HUES64 (cell line): ENCODE measurements at regions not wholly inside any gene's neighbourhood (a gene's known extent, or its start where the extent isn't known, plus 50 kb on each side); places are given as distances from the start of the nearest gene placed in this dataset.

Source experiments
- H3K27ac ChIP-seq: 2 replicates; pipeline ENCODE4 v1.7.0; 2013; ENCODE audit warnings: low read depth, low read length, inconsistent platforms
- H3K27me3 ChIP-seq: 2 replicates; pipeline ENCODE4 v1.6.1; 2013; ENCODE audit warnings: mild to moderate bottlenecking, low read length; ENCODE audit not compliant: insufficient read depth
- H3K36me3 ChIP-seq: 2 replicates; pipeline ENCODE4 v1.6.1; 2013; ENCODE audit warnings: mild to moderate bottlenecking, low read length; ENCODE audit not compliant: insufficient read depth
- H3K4me1 ChIP-seq: 2 replicates; pipeline ENCODE4 v1.6.1; 2013; ENCODE audit warnings: mild to moderate bottlenecking, low read length, moderate library complexity; ENCODE audit not compliant: insufficient read depth
- H3K4me3 ChIP-seq: 2 replicates; pipeline ENCODE4 v1.5.1; 2013; ENCODE audit warnings: mild to moderate bottlenecking, low read length, moderate library complexity
- H3K9ac ChIP-seq: 2 replicates; pipeline ENCODE4 v1.6.1; 2013; ENCODE audit warnings: mild to moderate bottlenecking, low read depth, low read length
- H3K9me3 ChIP-seq: 2 replicates; pipeline ENCODE4 v1.6.1; 2013; ENCODE audit warnings: low read depth, low read length; ENCODE audit not compliant: insufficient read depth
- WGBS: fragments of 150-250, 120-280 bp; methylation state at CpG from one replicate; pipeline ENCODE4 v1.1.7; 2013; ENCODE audit warnings: missing lambda C conversion rate; 5-methylcytosine and 5-hydroxymethylcytosine counted together

DNA sequence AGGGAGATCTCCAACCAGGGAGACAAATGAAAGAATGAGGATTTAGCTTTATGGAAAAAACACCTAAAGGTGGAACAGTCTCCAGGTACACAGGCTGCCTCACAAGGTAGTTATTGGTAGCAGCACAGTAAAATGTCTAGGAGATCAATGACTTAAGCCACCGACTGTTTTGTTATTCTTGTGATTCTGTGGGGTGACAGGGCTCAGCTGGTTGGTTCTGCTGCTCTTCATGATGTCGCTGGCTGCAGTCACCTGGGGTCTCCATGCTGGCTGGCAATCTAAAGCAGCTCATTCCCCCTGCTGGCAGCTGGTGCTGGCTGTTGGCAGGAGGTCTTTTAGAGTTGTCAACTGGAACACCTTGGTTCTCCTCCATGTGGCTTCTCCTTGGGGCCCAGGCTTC, 69.2 kb downstream of the FOXL1 start:
- no peaks in the 10 kb centered on the region for H3K9me3 ChIP-seq
- no peak overlapping the region for H3K9ac ChIP-seq
- no peaks in the 10 kb centered on the region for H3K36me3 ChIP-seq
- H3K4me1 ChIP-seq: peaks cover 4% of the 10 kb centered on the region; the same call in 1 of the 2 replicates
- no peak overlapping the region for H3K27ac ChIP-seq
- no peak overlapping the region for H3K4me3 ChIP-seq
- WGBS: 94% methylated on average over 2 of the region's 2 CpGs
- H3K27me3 ChIP-seq: no peaks in the 10 kb centered on the region

DNA sequence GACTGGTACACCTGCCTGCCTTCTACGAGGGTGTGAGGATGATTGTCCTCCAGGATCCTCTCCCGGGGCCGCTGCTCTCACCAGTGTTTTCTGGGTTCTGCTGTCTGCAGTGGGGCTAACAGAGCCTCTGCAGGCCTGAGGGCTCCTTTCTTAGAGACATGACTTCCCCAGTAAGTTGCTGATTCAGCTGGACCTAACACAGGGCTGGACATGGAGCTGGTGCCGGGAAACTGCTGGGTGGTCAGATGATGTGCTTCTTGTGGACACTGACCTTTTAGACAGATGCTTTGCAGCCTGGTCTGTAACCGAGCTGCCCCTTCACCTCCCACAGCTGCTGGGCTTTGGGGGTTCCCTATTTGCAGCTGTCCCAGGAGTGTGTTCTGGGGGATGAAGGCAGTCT, 71.5 kb downstream of the FOXL1 start:
- Histone ChIP-seq H3K36me3 (no peaks in the 10 kb centered on the region), H3K27me3 (no peaks in the 10 kb centered on the region), H3K9me3 (no peaks in the 10 kb centered on the region), H3K27ac (no peak overlapping the region), H3K4me1 (peaks cover 4% of the 10 kb centered on the region; the same call in 1 of the 2 replicates), H3K4me3 (no peak overlapping the region), H3K9ac (no peak overlapping the region)
- 94% methylated on average over 5 of the region's 5 CpGs for WGBS

DNA sequence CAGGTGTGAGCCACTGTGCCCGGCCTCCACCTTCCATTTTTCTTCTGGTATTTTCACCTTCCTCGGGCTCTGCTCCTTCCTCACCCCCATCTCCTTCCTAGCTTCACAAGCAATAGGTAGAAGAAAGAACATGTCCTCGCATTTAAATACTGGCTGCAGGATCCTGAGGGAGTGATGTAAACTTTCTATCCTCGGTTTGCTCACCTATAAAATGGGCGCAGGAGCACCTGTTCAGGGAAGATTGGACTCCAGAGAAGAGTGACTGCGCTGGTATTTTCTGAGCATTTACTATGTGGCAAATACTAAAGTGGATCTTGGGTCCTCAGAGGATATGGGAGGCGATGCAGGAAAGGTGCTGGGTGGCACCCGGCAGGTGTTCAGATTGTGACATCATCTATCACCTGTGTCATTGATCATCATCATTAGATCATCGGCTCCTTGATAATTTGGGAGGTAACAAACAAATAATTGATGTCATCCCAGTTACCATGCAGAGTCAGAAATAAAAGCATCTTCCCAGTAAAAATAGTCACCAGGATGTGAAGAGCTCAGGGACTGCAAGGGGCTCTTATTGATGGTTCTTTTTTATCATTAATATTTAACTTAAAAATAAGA, 72.8 kb downstream of the FOXL1 start:
- peaks cover 4% of the 10 kb centered on the region; the same call in 1 of the 2 replicates for H3K4me1 ChIP-seq
- 93% methylated on average over 9 of the region's 9 CpGs for WGBS
- H3K9me3 ChIP-seq: no peaks in the 10 kb centered on the region
- no peak overlapping the region for H3K9ac ChIP-seq
- H3K36me3 ChIP-seq: no peaks in the 10 kb centered on the region
- H3K27me3 ChIP-seq: no peaks in the 10 kb centered on the region
- no peak overlapping the region for H3K4me3 ChIP-seq
- no peak overlapping the region for H3K27ac ChIP-seq

DNA sequence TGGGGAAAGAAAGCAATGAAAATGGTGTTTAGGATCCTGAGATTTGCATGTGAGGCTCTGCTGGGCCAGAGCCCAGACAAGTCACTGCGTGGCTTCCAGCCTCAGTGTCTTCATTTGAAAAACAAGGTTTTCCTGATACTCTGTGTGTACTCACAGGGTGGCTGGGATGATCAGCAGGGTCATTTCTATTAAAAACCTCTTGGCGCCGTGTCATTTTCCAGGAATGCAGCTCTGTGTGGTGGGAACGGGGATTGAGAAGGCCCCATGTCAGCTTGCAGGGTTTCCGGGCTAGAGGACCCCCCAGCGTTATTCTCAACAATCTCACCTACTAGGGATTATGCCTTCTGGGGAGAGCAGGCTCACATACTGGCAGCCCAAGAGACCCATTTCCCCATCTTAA, 73.5 kb downstream of the FOXL1 start:
- no peaks in the 10 kb centered on the region for H3K9me3 ChIP-seq
- WGBS: 88% methylated on average over 6 of the region's 6 CpGs
- no peaks in the 10 kb centered on the region for H3K36me3 ChIP-seq
- no peak overlapping the region for H3K4me3 ChIP-seq
- no peaks in the 10 kb centered on the region for H3K27me3 ChIP-seq
- no peak overlapping the region for H3K9ac ChIP-seq
- H3K4me1 ChIP-seq: peaks cover 4% of the 10 kb centered on the region; the same call in 1 of the 2 replicates
- no peak overlapping the region for H3K27ac ChIP-seq

DNA sequence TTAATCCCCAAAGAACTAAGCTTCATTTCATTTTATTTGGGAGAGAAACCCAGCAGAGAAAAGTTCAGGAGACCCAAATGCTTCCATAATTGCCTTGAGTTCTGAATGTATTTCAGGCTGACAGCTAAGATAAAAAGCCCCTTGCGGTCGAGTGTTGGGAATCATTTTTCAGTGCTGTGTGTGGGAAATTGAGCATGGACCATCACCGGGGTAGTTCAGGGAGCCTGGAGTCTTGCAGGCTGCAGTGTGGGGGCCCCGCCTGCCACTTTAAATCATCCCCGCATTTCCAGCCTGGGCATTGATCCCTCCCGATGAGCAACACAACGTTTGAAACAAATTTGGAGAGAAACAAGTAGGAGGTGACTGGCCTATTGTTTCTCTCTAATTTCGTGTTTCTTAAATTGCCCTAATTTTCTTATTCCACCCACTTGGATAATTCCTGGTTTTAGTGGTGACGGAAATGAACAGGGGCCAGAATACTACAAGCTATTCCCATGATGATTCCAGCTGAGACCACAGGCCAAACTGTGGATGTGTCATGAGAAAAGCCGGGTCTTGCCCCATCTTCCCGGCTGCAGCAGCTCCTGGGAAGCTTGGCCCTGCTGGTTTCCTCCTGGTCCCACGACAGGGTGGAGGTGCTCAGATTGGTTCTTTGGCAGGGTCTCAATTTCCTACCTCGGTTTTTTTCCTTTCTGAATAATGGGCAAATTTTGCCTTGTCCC, 75.1 kb downstream of the FOXL1 start:
- Histone ChIP-seq H3K27ac (no peak overlapping the region), H3K36me3 (no peaks in the 10 kb centered on the region), H3K9ac (no peak overlapping the region), H3K27me3 (no peaks in the 10 kb centered on the region), H3K4me3 (no peak overlapping the region), H3K9me3 (no peaks in the 10 kb centered on the region), H3K4me1 (peaks cover 4% of the 10 kb centered on the region; the same call in 1 of the 2 replicates)
- WGBS: 89% methylated on average over 13 of the region's 13 CpGs

DNA sequence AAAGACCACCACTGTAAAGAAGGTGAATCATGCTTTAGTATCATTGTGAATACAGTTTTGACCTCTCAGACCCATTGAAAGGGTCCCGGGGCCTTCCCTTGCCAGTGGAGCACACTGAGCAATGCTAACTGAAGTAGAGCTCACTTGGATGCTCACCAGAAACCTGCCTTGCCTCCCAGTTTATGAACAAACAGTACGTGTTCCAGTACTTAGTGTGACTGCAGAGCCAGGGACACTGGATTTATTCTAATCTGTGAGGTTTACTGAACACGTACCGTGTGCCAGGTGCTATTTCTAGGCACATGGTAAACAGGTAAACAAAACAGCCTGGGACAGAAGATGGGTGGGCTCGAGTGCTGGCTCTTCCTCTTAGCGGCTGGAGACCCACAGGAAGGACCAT, 79.6 kb downstream of the FOXL1 start:
- 91% methylated on average over 6 of the region's 6 CpGs for WGBS
- H3K27me3 ChIP-seq: no peaks in the 10 kb centered on the region

DNA sequence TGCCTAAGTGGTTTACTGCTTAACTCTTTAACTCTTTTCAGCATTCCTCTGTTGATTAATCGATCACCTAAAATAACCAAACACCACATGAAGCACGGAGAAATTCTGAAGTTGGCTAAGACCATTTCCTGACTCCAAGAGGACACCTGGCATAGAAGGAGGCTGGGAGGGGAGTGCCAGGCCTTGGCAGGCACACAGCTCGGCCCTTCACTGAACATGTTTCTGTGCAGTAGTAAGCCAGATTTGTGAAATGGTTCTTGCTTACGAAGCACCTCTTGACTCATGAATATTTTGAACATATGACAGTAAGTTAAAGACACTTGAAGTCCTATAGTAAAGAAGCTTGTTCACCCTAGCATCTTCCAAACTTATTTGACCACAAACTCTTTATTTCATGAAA, 82.3 kb downstream of the FOXL1 start:
- no peak overlapping the region for H3K4me3 ChIP-seq
- H3K27ac ChIP-seq: no peak overlapping the region
- no peaks in the 10 kb centered on the region for H3K4me1 ChIP-seq
- no peaks in the 10 kb centered on the region for H3K36me3 ChIP-seq
- no peaks in the 10 kb centered on the region for H3K27me3 ChIP-seq
- no peaks in the 10 kb centered on the region for H3K9me3 ChIP-seq
- 98% methylated on average over 4 of the region's 4 CpGs for WGBS
- no peak overlapping the region for H3K9ac ChIP-seq

More for the DNA sequence above, 79.6 kb downstream of the FOXL1 start:
- no peak overlapping the region for H3K4me3 ChIP-seq
- H3K27ac ChIP-seq: no peak overlapping the region
- H3K4me1 ChIP-seq: no peaks in the 10 kb centered on the region
- H3K36me3 ChIP-seq: no peaks in the 10 kb centered on the region
- no peaks in the 10 kb centered on the region for H3K9me3 ChIP-seq
- H3K9ac ChIP-seq: no peak overlapping the region

DNA sequence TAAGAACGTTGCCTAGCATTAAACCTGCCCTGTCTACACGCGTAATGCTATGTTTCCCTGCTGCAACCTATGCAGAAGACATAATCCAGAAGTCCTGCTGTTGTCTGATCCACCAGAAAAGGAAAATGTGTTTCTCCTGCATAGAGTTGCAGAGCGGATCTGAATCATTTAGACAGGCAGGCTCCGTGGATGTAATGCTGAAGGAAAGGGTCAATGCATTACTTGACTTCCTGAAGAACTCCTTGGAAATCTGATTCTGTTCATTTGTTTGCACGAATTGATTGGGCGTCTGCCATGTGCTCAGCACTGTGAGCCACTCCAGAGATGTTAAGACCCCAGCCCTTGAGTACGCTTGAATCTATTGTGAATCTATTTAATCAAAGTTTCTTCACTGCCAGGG, 83.4 kb downstream of the FOXL1 start:
- Histone ChIP-seq H3K27me3 (no peaks in the 10 kb centered on the region), H3K36me3 (no peaks in the 10 kb centered on the region), H3K4me3 (no peak overlapping the region), H3K27ac (no peak overlapping the region), H3K4me1 (no peaks in the 10 kb centered on the region), H3K9me3 (no peaks in the 10 kb centered on the region), H3K9ac (no peak overlapping the region)
- 91% methylated on average over 8 of the region's 8 CpGs for WGBS

DNA sequence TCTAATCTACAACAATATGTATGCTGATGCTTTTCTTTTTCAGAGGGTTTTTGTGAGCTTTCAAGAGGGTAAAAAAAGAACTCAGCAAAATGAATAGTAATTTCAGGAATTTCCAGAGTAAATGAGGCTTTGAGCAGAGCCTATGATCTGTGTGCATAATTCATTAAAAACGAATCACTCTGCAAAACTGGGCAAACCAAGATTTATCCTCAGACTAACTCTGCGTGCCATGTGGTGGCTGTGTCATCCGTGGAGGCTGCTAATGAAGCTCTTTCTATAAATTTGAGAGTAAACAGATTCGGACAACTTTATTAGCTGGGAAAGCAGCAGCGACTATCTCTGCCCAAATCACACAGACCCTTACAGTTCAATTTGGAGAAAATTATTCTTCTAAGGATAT, 83.8 kb downstream of the FOXL1 start:
- H3K4me1 ChIP-seq: no peaks in the 10 kb centered on the region
- no peak overlapping the region for H3K27ac ChIP-seq
- WGBS: 98% methylated on average over 4 of the region's 5 CpGs

DNA sequence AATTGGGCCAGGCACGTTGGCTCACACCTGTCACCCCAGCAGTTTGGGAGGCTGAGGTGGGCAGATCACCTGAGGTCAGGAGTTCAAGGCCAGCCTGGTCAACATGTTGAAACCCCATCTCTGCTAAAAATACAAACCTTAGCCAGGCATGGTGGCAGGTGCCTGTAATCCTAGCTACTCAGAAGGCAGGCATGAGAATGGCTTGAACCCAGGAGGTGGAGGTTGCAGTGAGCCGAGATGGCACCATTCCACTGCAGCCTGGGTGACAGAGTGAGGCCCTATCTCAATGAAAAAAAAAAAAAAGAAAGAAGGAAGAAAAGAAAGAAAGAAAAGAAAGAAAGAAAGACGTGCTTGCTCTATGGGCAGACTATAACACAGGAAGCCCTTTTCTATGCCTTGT, 84.4 kb downstream of the FOXL1 start:
- Histone ChIP-seq H3K9me3 (no peaks in the 10 kb centered on the region), H3K27me3 (no peaks in the 10 kb centered on the region), H3K27ac (no peak overlapping the region), H3K4me3 (no peak overlapping the region), H3K36me3 (no peaks in the 10 kb centered on the region), H3K4me1 (no peaks in the 10 kb centered on the region), H3K9ac (no peak overlapping the region)
- WGBS: 80% methylated on average over 3 of the region's 3 CpGs

More for the DNA sequence above, 83.8 kb downstream of the FOXL1 start:
- Histone ChIP-seq H3K9ac (no peak overlapping the region), H3K27me3 (no peaks in the 10 kb centered on the region), H3K36me3 (no peaks in the 10 kb centered on the region), H3K4me3 (no peak overlapping the region), H3K9me3 (no peaks in the 10 kb centered on the region)

DNA sequence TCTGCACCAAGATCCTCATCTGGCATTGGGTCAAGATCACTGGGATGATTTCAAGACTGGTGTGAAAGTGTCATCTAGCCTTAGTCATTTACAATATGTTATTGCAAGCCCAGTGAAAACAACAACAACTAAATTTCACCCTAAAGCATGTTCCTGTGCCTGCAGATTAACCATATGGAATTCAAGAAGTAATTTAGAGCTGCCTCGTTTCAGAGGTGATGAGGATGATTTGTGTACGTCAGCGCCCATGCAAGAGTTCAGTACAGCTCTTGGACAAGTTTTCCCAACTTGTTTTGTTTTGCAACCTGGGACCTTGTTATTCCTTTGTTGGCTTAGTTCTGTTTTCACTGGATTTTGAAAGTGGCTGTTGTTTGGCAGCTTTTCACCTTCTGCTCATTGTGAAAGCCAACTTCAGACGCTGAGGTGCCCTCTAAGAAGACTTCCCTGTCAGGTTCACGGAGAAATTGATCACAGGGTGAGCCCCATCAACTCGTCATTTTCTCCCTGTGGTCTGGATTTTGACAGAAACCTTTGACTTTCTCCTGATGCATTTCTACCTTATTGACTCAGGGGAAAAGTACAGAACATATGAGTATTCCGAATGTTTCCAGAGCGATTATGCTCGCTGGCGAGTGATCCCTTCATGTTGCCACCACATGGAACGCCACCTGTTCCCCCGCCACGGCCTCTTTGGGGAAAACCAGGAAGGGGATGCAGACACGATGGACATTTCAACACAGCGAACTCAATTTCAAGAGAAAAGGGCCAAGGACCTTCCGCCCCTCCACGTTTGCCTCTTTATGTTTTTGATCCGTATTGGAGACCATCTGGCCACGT, 85.6 kb downstream of the FOXL1 start:
- Histone ChIP-seq H3K9me3 (no peaks in the 10 kb centered on the region), H3K9ac (no peak overlapping the region), H3K36me3 (no peaks in the 10 kb centered on the region), H3K4me1 (peaks cover 7% of the 10 kb centered on the region), H3K27me3 (no peaks in the 10 kb centered on the region), H3K4me3 (no peak overlapping the region), H3K27ac (no peak overlapping the region)
- 89% methylated on average over 19 of the region's 19 CpGs for WGBS
